Gastrocnemius medialis (tissue), 4 donors: ENCODE measurements at regions not wholly inside any gene's neighbourhood (a gene's known extent, or its start where the extent isn't known, plus 50 kb on each side); places are given as distances from the start of the nearest gene placed in this dataset.

Experiments
- ATAC-seq, 2 donors: fragments of 150-250 bp; one replicate each; pipeline ENCODE4 v1.9.1; 2016
- DNase-seq, 2 donors: peaks; one replicate each; pipeline ENCODE4 v3.0.0-alpha.2; 2019
- H3K27ac ChIP-seq, 4 donors: fragments of 200-600 bp; sonication (generic); 1 replicate in 1 of 4; 2 replicates in 3 of 4; pipeline ENCODE4 v1.5.1; 2016 to 2018; ENCODE audit warnings: mild to moderate bottlenecking in 2 of 4, moderate library complexity in 1 of 4
- H3K27me3 ChIP-seq, 3 donors: fragments of 200-600 bp; sonication (generic) in 2 of 3; 1 replicate in 1 of 3; 2 replicates in 2 of 3; pipeline versions ENCODE4 v1.5.1 to v1.6.0; 2016 to 2019; ENCODE audit warnings: mild to moderate bottlenecking in 1 of 3, moderate library complexity in 1 of 3
- H3K36me3 ChIP-seq, 2 donors: fragments of 200-600 bp; sonication (generic) in 1 of 2; one replicate each; pipeline ENCODE4 v1.5.1; 2017 to 2018
- H3K4me1 ChIP-seq, 2 donors: fragments of 200-600 bp; sonication (generic) in 1 of 2; one replicate each; pipeline ENCODE4 v1.5.1; 2016 to 2017; ENCODE audit warnings: mild to moderate bottlenecking in 2 of 2
- H3K4me3 ChIP-seq, 4 donors: fragments of 200-600 bp; sonication (generic) in 3 of 4; 1 replicate in 1 of 4; 2 replicates in 3 of 4; pipeline ENCODE4 v1.5.1; 2016 to 2019; ENCODE audit warnings: mild to moderate bottlenecking in 2 of 4
- H3K9me3 ChIP-seq, 3 donors: fragments of 200-600 bp; sonication (generic) in 2 of 3; 1 replicate in 1 of 3; 2 replicates in 2 of 3; pipeline ENCODE4 v1.5.1; 2016 to 2019
- CTCF ChIP-seq, 5 experiments: fragments of 450-650 bp in 3 of 5; fragments of 200-600 bp in 2 of 5; sonication (generic) in 2 of 5; IDR thresholded peaks in 4 of 5; conservative IDR thresholded peaks in 1 of 5; 1 replicate in 4 of 5; 2 replicates in 1 of 5; pipeline ENCODE4 v1.5.1; 2016 to 2019; ENCODE audit warnings: antibody characterized with exemption in 5 of 5, mild to moderate bottlenecking in 3 of 5, moderate library complexity in 3 of 5
- POLR2A ChIP-seq, 2 donors: fragments of 450-650 bp; IDR thresholded peaks; one replicate each; pipeline ENCODE4 v1.6.1; 2017; ENCODE audit warnings: antibody characterized with exemption in 2 of 2, mild to moderate bottlenecking in 2 of 2, moderate library complexity in 2 of 2
- in situ Hi-C, 4 donors: fragments of 200-750 bp; cut with MboI; loops; one replicate each; pipeline versions ENCODE4 v1.15.0 to v1.8.0; 2017; ENCODE audit warnings: low sequenced_read_pairs in 4 of 4
- intact Hi-C: fragments of 100-400 bp; cut with DNase I; formaldehyde crosslinking; loops from one replicate; pipeline ENCODE4 v1.15.1; 2023; ENCODE audit warnings: low total_unique reads

- DNase-seq: no peak
- Histone ChIP-seq H3K9me3 (no peaks in the 10 kb centered on the region), H3K27ac (no peak overlapping the region), H3K27me3 (no peaks in the 10 kb centered on the region), H3K4me3 (no peak overlapping the region), H3K4me1 (no peaks in the 10 kb centered on the region), H3K36me3 (no peaks in the 10 kb centered on the region)
- TF ChIP-seq POLR2A (IDR thresholded peaks at IDR 0.05) (no peak), CTCF (IDR thresholded peaks at IDR 0.05 in 4 of 5, conservative IDR thresholded peaks at IDR 0.05 in 1 of 5) (no peak)
- no peak for ATAC-seq
- in situ Hi-C loops (no loop called here), intact Hi-C loops (no loop called here)
Measured at GRCh38 chr1:215497528-215497927, 69.6 kb upstream of the KCTD3 start.

GRCh38 chr1:215501496-215501895 is 65.6 kb upstream of the KCTD3 start:
- H3K9me3 ChIP-seq: no peaks in the 10 kb centered on the region
- H3K27ac ChIP-seq: no peak overlapping the region
- intact Hi-C loops (no loop called here), in situ Hi-C loops (loop anchor here in 1 of 4 donors (25.0 kb wide), 1 partner anchor 839 kb away; no protein-coding TSS in a partner anchor)
- H3K4me1 ChIP-seq: no peaks in the 10 kb centered on the region
- DNase-seq (no peak), ATAC-seq (no peak)
- no peak overlapping the region for H3K4me3 ChIP-seq
- no peaks in the 10 kb centered on the region for H3K27me3 ChIP-seq
- TF ChIP-seq POLR2A (IDR thresholded peaks at IDR 0.05) (no peak), CTCF (IDR thresholded peaks at IDR 0.05 in 4 of 5, conservative IDR thresholded peaks at IDR 0.05 in 1 of 5) (no peak)
- no peaks in the 10 kb centered on the region for H3K36me3 ChIP-seq

- Histone ChIP-seq H3K36me3 (no peaks in the 10 kb centered on the region), H3K9me3 (no peaks in the 10 kb centered on the region), H3K4me3 (no peak overlapping the region), H3K27me3 (no peaks in the 10 kb centered on the region), H3K4me1 (no peaks in the 10 kb centered on the region), H3K27ac (no peak overlapping the region)
- intact Hi-C loops (no loop called here), in situ Hi-C loops (loop anchor here in 1 of 4 donors (25.0 kb wide), 1 partner anchor 840 kb away; no protein-coding TSS in a partner anchor)
- TF ChIP-seq POLR2A (IDR thresholded peaks at IDR 0.05) (no peak), CTCF (IDR thresholded peaks at IDR 0.05 in 4 of 5, conservative IDR thresholded peaks at IDR 0.05 in 1 of 5) (no peak)
- DNase-seq: no peak
- no peak for ATAC-seq
Measured at GRCh38 chr1:215502081-215502480, 65.0 kb upstream of the KCTD3 start.

- Histone ChIP-seq H3K4me1 (no peaks in the 10 kb centered on the region), H3K27ac (no peak overlapping the region), H3K27me3 (no peaks in the 10 kb centered on the region), H3K4me3 (no peak overlapping the region), H3K9me3 (peaks cover 0 to 12% (median 0%) of the 10 kb centered on the region in 3 donors), H3K36me3 (no peaks in the 10 kb centered on the region)
- intact Hi-C loops (no loop called here), in situ Hi-C loops (loop anchor here in 1 of 4 donors (25.0 kb wide), 1 partner anchor 845 kb away; no protein-coding TSS in a partner anchor)
- no peak for ATAC-seq
- no peak for DNase-seq
- TF ChIP-seq CTCF (IDR thresholded peaks at IDR 0.05 in 4 of 5, conservative IDR thresholded peaks at IDR 0.05 in 1 of 5) (no peak), POLR2A (IDR thresholded peaks at IDR 0.05) (no peak)
Measured at GRCh38 chr1:215507119-215507518, 60.0 kb upstream of the KCTD3 start.

- intact Hi-C loops (no loop called here), in situ Hi-C loops (loop anchor here in 1 of 4 donors (25.0 kb wide), 1 partner anchor 846 kb away; no protein-coding TSS in a partner anchor)
- H3K27me3 ChIP-seq: no peaks in the 10 kb centered on the region
- no peak for ATAC-seq
- no peaks in the 10 kb centered on the region for H3K4me1 ChIP-seq
- TF ChIP-seq CTCF (IDR thresholded peaks at IDR 0.05 in 4 of 5, conservative IDR thresholded peaks at IDR 0.05 in 1 of 5) (no peak), POLR2A (IDR thresholded peaks at IDR 0.05) (no peak)
- no peak overlapping the region for H3K4me3 ChIP-seq
- no peak for DNase-seq
- H3K27ac ChIP-seq: no peak overlapping the region
- H3K36me3 ChIP-seq: no peaks in the 10 kb centered on the region
- peaks cover 0 to 12% (median 0%) of the 10 kb centered on the region in 3 donors for H3K9me3 ChIP-seq
Measured at GRCh38 chr1:215508311-215508710, 58.8 kb upstream of the KCTD3 start.
